ENCODE measurements at regions not wholly inside any gene's neighbourhood (a gene's known extent, or its start where the extent isn't known, plus 50 kb on each side); places are given as distances from the start of the nearest gene placed in this dataset.

- Histone ChIP-seq H3K4me3 (ENCODE audit: severe bottlenecking) (no peak overlapping the region), H3K27ac (ENCODE audit: poor library complexity, severe bottlenecking) (no peak overlapping the region), H3K9me3 (ENCODE audit: severe bottlenecking) (no peaks in the 10 kb centered on the region), H3K27me3 (ENCODE audit: insufficient read depth, poor library complexity, severe bottlenecking) (no peaks in the 10 kb centered on the region), H3K36me3 (ENCODE audit: low read depth) (no peaks in the 10 kb centered on the region), H3K4me1 (ENCODE audit: insufficient read depth, poor library complexity, severe bottlenecking) (no peaks in the 10 kb centered on the region)
- ATAC-seq (ENCODE audit: low read depth) (no peak), DNase-seq (ENCODE audit: low spot score) (no peak)
- TF ChIP-seq CTCF (IDR thresholded peaks at IDR 0.05; ENCODE audit: poor library complexity, severe bottlenecking): no peak
Measured at GRCh38 chr2:41576423-41576822, 471.4 kb upstream of the PKDCC start.

DNA sequence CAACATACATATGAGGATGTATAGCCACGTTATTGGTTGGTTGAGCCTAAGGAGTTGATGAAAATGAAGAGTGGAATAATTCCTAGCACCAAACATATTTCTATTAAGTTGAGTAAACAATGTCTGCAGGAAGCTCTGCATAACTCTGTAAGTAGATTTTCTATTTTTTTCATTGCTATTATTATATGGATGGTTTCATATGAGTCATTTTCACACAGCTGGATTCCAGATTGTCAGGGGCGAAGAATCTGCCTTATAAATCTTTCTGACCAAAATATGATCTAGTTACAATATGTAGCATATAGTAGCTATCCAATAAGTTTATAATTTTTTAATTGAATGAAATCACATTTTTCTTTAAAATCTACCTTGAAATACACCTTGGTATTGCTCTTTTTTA is 468.0 kb upstream of the PKDCC start:
- Histone ChIP-seq H3K27me3 (ENCODE audit: insufficient read depth, poor library complexity, severe bottlenecking) (no peaks in the 10 kb centered on the region), H3K27ac (ENCODE audit: poor library complexity, severe bottlenecking) (no peak overlapping the region), H3K4me3 (ENCODE audit: severe bottlenecking) (no peak overlapping the region), H3K4me1 (ENCODE audit: insufficient read depth, poor library complexity, severe bottlenecking) (no peaks in the 10 kb centered on the region), H3K9me3 (ENCODE audit: severe bottlenecking) (no peaks in the 10 kb centered on the region), H3K36me3 (ENCODE audit: low read depth) (no peaks in the 10 kb centered on the region)
- ATAC-seq (ENCODE audit: low read depth) (no peak), DNase-seq (ENCODE audit: low spot score) (no peak)
- TF ChIP-seq CTCF (IDR thresholded peaks at IDR 0.05; ENCODE audit: poor library complexity, severe bottlenecking): no peak

GRCh38 chr2:41580806-41581205 is 467.0 kb upstream of the PKDCC start:
- Histone ChIP-seq H3K27me3 (ENCODE audit: insufficient read depth, poor library complexity, severe bottlenecking) (no peaks in the 10 kb centered on the region), H3K36me3 (ENCODE audit: low read depth) (no peaks in the 10 kb centered on the region), H3K4me3 (ENCODE audit: severe bottlenecking) (no peak overlapping the region), H3K4me1 (ENCODE audit: insufficient read depth, poor library complexity, severe bottlenecking) (no peaks in the 10 kb centered on the region), H3K27ac (ENCODE audit: poor library complexity, severe bottlenecking) (no peak overlapping the region), H3K9me3 (ENCODE audit: severe bottlenecking) (no peaks in the 10 kb centered on the region)
- no peak for DNase-seq (ENCODE audit: low spot score)
- TF ChIP-seq CTCF (IDR thresholded peaks at IDR 0.05; ENCODE audit: poor library complexity, severe bottlenecking): no peak
- ATAC-seq (ENCODE audit: low read depth): no peak

- TF ChIP-seq CTCF (IDR thresholded peaks at IDR 0.05; ENCODE audit: poor library complexity, severe bottlenecking): no peak
- Histone ChIP-seq H3K36me3 (ENCODE audit: low read depth) (no peaks in the 10 kb centered on the region), H3K4me1 (ENCODE audit: insufficient read depth, poor library complexity, severe bottlenecking) (peaks cover 6% of the 10 kb centered on the region), H3K4me3 (ENCODE audit: severe bottlenecking) (no peak overlapping the region), H3K27me3 (ENCODE audit: insufficient read depth, poor library complexity, severe bottlenecking) (no peaks in the 10 kb centered on the region), H3K9me3 (ENCODE audit: severe bottlenecking) (no peaks in the 10 kb centered on the region), H3K27ac (ENCODE audit: poor library complexity, severe bottlenecking) (no peak overlapping the region)
- 0 out of 3 replicates have a peak, but pooled peaks have one; percentile 53 for ATAC-seq (ENCODE audit: low read depth)
- DNase-seq (ENCODE audit: low spot score): no peak
Measured at GRCh38 chr2:41595240-41595639, 452.6 kb upstream of the PKDCC start.

DNA sequence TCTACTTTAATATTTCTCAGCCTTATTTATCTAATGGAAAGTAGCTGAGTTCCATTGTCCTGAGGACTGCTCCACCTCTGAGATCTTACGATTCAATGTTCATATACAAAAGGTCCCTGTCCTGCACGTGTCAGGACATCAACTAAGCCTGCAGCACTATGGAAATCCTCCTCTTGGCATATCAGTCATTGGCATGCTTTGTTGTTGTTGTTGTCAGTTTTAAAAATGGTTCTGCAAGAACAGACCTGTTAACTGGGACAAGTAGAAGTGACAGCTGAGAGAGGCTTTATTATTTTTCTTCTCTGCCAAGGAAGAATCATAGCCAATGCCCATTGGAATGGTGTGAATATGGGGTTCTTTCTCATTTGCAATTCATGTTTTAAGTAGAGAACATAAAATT is 450.1 kb upstream of the PKDCC start:
- DNase-seq (ENCODE audit: low spot score): no peak
- no peaks in the 10 kb centered on the region for H3K27me3 ChIP-seq (ENCODE audit: insufficient read depth, poor library complexity, severe bottlenecking)
- no peaks in the 10 kb centered on the region for H3K9me3 ChIP-seq (ENCODE audit: severe bottlenecking)
- H3K4me3 ChIP-seq (ENCODE audit: severe bottlenecking): no peak overlapping the region
- H3K27ac ChIP-seq (ENCODE audit: poor library complexity, severe bottlenecking): peak overlapping the region; percentile 27
- ATAC-seq (ENCODE audit: low read depth): no peak
- no peak for TF ChIP-seq CTCF (IDR thresholded peaks at IDR 0.05; ENCODE audit: poor library complexity, severe bottlenecking)
- H3K36me3 ChIP-seq (ENCODE audit: low read depth): no peaks in the 10 kb centered on the region
- H3K4me1 ChIP-seq (ENCODE audit: insufficient read depth, poor library complexity, severe bottlenecking): peaks cover 6% of the 10 kb centered on the region

All from RWPE2 (cell line).